Activated naive CD4-positive, alpha-beta T cell treated with anti-CD3 and anti-CD28 coated beads for 36 hours (primary cell): ENCODE measurements at regions not wholly inside any gene's neighbourhood (a gene's known extent, or its start where the extent isn't known, plus 50 kb on each side); places are given as distances from the start of the nearest gene placed in this dataset.
"Not testable (repeated sequence)": the region's sequence is repeated elsewhere in the genome, so short reads cannot be mapped to it uniquely, and the experiment has no call there.

Experiments used
- CTCF ChIA-PET: fragments of 350-600 bp; sonication (Branson Sonifier 250); formaldehyde crosslinking; loops from one replicate; lab custom pipeline; 2021; ENCODE audit warnings: antibody characterized with exemption; lab: Charles Lee
- DNase-seq: peaks from one replicate; pipeline ENCODE4 v3.0.0-alpha.2; 2020
- H3K27ac Mint-ChIP-seq: one replicate; pipeline ENCODE4 v1.8.0; 2021; ENCODE audit warnings: mild to moderate bottlenecking, mixed read lengths
- H3K27me3 Mint-ChIP-seq: one replicate; pipeline ENCODE4 v1.8.0; 2021; ENCODE audit warnings: low read depth, mixed read lengths
- H3K36me3 Mint-ChIP-seq: one replicate; pipeline ENCODE4 v1.8.0; 2021; ENCODE audit warnings: low read depth, mixed read lengths
- H3K4me1 Mint-ChIP-seq: one replicate; pipeline ENCODE4 v1.8.0; 2021; ENCODE audit warnings: low read depth, mixed read lengths
- H3K4me3 Mint-ChIP-seq: one replicate; pipeline ENCODE4 v1.8.0; 2021; ENCODE audit warnings: mild to moderate bottlenecking, moderate library complexity, mixed read lengths
- H3K9me3 Mint-ChIP-seq: one replicate; pipeline ENCODE4 v1.8.0; 2021; ENCODE audit warnings: mixed read lengths
- intact Hi-C: fragments of 100-400 bp; cut with micrococcal nuclease; formaldehyde crosslinking; loops from one replicate; pipeline ENCODE4 v1.15.1; 2023

DNA sequence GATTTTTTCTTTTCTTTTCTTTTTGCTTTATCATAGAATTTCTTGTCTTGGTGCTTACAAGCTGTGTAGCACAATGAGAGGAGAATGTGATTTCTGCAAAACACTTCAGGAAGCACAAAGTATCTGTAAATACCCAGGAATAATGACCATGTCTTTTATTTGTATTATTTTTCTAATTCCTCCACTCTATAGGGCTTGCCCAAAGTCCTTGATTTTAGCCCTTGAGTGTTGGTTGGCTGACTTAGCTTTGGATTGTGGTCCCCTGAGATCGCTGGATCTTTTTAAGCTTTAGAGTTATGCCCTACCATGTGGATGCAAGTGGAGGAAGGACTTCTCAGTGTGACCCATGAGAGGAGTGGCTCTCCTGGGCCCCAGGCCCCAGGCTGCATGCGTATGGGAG, 52.2 kb downstream of the HOXC4 start:
- H3K4me3 Mint-ChIP-seq, DNase-seq, intact Hi-C loops, H3K9me3 Mint-ChIP-seq, H3K27ac Mint-ChIP-seq, H3K4me1 Mint-ChIP-seq, H3K36me3 Mint-ChIP-seq, CTCF ChIA-PET: not testable (repeated sequence)
- H3K27me3 Mint-ChIP-seq, result peaks cover 52% of the 10 kb centered on the region

DNA sequence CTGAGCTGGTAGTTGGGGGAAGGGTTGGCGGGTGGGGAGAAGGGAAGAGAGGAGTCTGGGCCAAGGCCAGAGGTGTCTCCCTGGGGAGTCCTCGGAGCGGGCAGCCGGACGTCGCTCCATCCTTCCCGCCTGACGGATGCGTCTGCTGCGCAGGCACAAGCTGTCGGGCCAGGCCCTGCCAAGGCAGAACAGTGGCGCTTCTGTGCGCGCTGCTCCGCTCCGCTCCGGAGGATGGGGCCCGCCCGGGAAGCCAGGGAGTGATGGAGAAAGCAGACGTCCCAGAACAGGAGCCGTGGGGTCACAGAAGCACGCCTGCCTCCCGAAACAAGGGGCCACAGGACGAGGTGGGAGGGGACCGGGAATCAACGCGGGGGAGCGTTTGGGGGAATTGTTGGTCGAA, 52.6 kb downstream of the HOXC4 start:
- H3K4me3 Mint-ChIP-seq, intact Hi-C loops, H3K9me3 Mint-ChIP-seq, H3K36me3 Mint-ChIP-seq, H3K27ac Mint-ChIP-seq, H3K4me1 Mint-ChIP-seq, DNase-seq, CTCF ChIA-PET: not testable (repeated sequence)
- peaks cover 50% of the 10 kb centered on the region for H3K27me3 Mint-ChIP-seq

DNA sequence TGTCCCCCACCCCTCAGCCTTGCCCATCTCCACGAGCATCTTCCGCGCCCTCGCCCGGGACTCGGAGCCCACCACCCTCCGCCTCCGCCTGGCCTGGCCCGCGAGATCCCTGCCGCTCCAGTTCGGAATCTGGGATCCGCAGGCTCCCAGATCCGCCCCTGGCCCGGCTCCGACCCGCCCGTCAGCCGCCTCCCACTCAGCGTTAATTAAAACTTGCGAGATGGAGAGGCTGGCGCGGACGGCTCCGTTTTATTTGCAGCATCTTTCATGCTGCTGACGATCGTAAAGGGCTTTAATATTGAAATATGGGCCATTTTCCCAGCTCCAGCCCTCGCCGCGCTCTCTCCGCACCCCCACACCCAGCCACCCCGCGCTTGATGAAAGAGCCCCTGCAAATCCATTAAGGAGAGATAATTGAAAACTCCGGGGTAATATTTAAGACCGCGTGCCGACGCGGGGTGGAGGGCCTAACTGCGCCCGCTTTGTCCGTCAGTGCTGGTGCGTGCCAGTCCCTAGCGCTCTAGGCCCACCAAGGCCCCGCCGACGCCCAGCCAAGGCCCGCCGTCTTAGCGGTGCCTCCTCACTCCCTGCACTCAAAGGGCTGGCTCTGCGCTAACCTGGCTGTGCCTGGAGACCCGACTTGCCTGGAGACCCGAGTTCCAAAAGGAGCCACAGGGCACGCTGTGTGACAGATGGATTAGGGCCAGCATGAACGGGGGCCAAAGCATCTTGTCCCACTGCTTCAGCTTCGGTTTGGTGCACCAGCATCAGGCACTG, 53.4 kb downstream of the HOXC4 start:
- H3K4me3 Mint-ChIP-seq, H3K36me3 Mint-ChIP-seq, H3K4me1 Mint-ChIP-seq, intact Hi-C loops, DNase-seq, H3K9me3 Mint-ChIP-seq, H3K27ac Mint-ChIP-seq: not testable (repeated sequence)
- H3K27me3 Mint-ChIP-seq, result peaks cover 53% of the 10 kb centered on the region
- CTCF ChIA-PET, result interaction anchor here (0.6 kb wide), 2 partner anchors 74 to 337 kb away, joined by 3 to 4 read pairs; partner anchors contain the start of gene HOXC5

DNA sequence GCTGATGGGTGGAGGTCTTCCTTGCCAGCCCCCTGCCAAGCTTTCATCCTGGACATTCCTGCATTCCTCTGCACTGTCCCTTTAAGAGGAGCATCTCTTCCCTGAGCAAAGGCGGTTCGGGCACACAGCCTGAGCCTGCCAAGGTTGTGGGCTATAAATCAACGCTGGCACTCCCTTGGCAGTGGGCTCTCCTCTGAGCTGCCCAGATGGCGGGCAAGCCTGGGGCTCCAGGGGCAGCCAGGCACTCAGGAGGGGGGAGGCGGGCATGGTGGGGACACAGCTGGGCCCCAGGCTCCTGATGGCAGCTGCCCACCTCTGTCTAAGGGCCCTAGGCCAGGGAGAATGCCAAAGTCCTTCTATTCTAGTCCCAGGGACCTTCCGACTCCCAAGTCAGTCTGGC, 58.7 kb downstream of the HOXC4 start:
- CTCF ChIA-PET, intact Hi-C loops, H3K27ac Mint-ChIP-seq, H3K4me3 Mint-ChIP-seq, H3K36me3 Mint-ChIP-seq, H3K4me1 Mint-ChIP-seq, H3K9me3 Mint-ChIP-seq, DNase-seq: not testable (repeated sequence)
- peaks cover 42% of the 10 kb centered on the region for H3K27me3 Mint-ChIP-seq

DNA sequence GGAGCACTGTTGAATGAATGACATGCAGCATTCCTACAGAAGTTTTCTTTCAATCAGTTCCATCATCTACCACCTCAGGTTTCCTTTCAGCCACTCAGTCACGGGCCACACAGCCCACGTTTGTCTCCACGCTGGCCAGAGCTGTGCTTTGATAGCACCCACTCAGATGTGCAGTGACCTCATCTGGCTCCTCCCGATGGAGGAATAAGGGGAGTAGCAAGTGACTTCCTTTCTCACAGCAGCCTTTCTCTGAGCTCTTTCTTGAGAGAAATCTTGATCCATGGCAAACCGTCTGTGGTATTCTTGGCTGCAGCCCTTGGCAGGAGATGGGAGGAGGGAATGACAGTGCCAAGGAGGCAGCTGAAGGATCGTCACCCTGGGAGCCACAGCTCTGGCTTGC, 62.4 kb downstream of the HOXC4 start:
- H3K9me3 Mint-ChIP-seq, H3K36me3 Mint-ChIP-seq, H3K4me3 Mint-ChIP-seq, intact Hi-C loops, H3K4me1 Mint-ChIP-seq, H3K27ac Mint-ChIP-seq, DNase-seq: not testable (repeated sequence)
- CTCF ChIA-PET, result interaction anchor here (0.7 kb wide), 1 partner anchor 85 kb away, joined by 3 read pairs; no protein-coding TSS in a partner anchor
- H3K27me3 Mint-ChIP-seq, result peaks cover 31% of the 10 kb centered on the region

DNA sequence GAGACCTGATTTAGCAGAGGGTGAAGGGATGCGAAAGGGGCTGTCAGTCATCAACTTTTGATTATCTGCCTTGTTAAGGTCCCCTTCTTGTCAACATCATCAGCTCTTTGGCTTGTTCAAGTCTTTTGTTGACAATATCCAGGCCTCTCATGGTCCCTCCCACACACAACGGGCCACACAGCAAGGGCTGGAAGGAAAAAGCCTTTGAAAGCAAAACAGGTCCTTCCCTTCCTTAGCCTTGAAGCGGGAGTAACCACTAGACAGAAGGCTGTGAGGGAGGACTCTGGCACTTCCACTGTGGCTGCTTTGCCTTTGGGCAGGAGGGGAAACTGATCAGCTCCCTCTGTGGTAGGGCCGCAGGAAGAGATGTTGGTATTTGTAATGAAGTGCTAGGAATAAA, 63.8 kb downstream of the HOXC4 start:
- H3K27me3 Mint-ChIP-seq, result peaks cover 35% of the 10 kb centered on the region
- H3K4me3 Mint-ChIP-seq, H3K36me3 Mint-ChIP-seq, DNase-seq, H3K9me3 Mint-ChIP-seq, H3K27ac Mint-ChIP-seq, H3K4me1 Mint-ChIP-seq, CTCF ChIA-PET, intact Hi-C loops: not testable (repeated sequence)

DNA sequence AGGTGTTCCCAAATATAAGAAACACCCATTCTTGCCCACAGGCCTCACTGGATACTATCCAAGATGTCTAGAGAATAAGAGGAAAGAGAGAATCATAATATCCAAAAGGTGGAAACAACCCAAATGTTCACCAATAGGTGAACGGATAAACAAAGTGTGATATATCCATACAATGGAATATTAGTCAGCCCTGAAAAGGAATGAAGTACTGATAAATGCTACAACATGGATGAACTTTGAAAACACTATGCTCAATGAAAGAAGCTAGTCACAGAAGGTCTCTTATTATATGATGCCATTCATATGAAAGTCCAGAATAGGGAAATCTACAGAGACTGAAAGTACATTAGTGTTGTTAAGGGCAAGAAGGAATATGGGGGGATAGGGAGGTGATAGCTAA, 65.4 kb downstream of the HOXC4 start:
- H3K4me3 Mint-ChIP-seq, H3K27ac Mint-ChIP-seq, H3K36me3 Mint-ChIP-seq, intact Hi-C loops, CTCF ChIA-PET, DNase-seq, H3K4me1 Mint-ChIP-seq, H3K9me3 Mint-ChIP-seq: not testable (repeated sequence)
- H3K27me3 Mint-ChIP-seq, result peaks cover 46% of the 10 kb centered on the region

DNA sequence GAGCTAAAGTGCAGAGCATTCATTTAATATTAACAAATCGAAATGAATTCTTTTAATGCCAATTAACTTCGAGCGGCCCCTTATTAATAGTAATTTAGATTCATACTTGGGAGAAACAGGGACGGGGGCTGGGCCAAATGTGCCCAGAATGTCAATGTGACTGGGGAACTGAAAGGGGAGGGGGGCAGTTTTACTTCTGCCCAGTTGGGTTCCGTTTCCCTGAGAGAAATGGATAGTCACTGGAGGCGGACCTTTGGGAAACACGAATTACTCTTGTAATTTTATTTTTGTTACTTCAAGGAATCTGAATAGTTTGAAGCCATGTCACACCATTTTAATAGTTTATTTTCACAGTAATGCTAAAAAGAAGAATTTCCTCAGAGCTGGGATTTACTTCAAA, 64.8 kb downstream of the SMUG1 start:
- CTCF ChIA-PET, result interaction anchor here (1.5 kb wide), 1 partner anchor 380 kb away, joined by 3 read pairs; no protein-coding TSS in a partner anchor
- DNase-seq, H3K36me3 Mint-ChIP-seq, intact Hi-C loops, H3K4me3 Mint-ChIP-seq, H3K27ac Mint-ChIP-seq, H3K9me3 Mint-ChIP-seq: not testable (repeated sequence)
- H3K27me3 Mint-ChIP-seq, result peaks cover 66% of the 10 kb centered on the region
- H3K4me1 Mint-ChIP-seq, result peaks cover 11% of the 10 kb centered on the region

DNA sequence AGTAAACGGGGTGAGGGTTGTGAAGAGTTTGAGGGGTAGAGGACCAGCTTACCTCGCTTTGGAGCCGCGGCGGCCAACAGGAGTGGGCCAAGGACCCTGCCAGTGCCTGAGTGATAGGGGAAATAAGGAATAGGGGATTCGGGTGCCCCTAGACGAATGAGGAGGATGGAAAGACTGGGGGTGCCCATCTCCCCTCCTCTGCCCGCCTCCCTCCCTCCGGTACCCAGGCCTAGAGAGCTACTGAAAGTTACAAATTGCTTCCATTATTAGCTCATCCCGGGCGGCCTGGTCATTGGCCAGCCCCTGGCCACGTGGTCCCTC, 63.1 kb downstream of the SMUG1 start:
- peak overlapping the region; percentile 36 for H3K4me3 Mint-ChIP-seq
- intact Hi-C loops, H3K9me3 Mint-ChIP-seq, H3K27ac Mint-ChIP-seq, H3K36me3 Mint-ChIP-seq, DNase-seq: not testable (repeated sequence)
- H3K27me3 Mint-ChIP-seq, result peaks cover 66% of the 10 kb centered on the region
- H3K4me1 Mint-ChIP-seq, result peaks cover 11% of the 10 kb centered on the region
- CTCF ChIA-PET, result interaction anchor here (0.7 to 1.5 kb wide), 2 partner anchors 77 to 382 kb away, joined by 3 to 4 read pairs; no protein-coding TSS in a partner anchor

DNA sequence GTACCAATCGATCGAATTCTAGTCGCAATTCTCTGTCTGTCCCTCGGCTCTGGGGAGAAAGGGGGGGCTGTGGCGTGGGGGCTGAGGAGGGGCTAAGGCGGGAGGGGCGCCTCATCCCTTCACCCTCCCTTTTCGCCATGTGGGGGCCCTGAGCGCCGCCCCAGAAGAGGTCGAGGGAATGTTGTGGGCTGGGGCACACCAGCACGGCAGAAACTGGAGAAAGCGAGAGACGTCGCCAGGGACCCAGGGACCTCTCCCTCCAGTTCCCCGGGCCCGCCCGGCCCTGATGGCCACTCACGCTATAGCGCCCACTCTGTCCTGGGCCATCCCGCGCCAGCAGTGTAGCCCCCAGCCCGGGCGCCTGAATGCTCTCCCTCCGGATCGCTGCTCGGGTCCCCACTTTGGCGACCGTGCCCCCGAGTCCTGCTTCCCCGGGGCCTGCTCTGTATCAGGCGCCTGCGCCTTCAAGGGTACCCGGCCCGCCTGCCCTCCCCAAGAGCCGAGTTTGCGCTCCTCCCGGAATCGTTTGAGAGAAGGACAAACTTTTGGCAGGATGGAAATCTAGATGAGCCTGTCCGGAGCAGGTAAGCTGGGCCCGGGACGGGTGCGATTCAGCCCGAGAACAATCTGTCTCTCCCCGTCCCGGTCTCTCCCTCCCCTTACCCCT, 62.6 kb downstream of the SMUG1 start:
- Mint-ChIP-seq H3K9me3 (no peaks in the 10 kb centered on the region), H3K27ac (no peak overlapping the region), H3K27me3 (peaks cover 64% of the 10 kb centered on the region), H3K4me3 (peak overlapping the region; percentile 19), H3K36me3 (no peaks in the 10 kb centered on the region), H3K4me1 (peaks cover 11% of the 10 kb centered on the region)
- intact Hi-C loops, result no loop called here
- DNase-seq, result no peak
- CTCF ChIA-PET, result interaction anchor here (0.7 kb wide), 1 partner anchor 78 kb away, joined by 4 read pairs; no protein-coding TSS in a partner anchor

DNA sequence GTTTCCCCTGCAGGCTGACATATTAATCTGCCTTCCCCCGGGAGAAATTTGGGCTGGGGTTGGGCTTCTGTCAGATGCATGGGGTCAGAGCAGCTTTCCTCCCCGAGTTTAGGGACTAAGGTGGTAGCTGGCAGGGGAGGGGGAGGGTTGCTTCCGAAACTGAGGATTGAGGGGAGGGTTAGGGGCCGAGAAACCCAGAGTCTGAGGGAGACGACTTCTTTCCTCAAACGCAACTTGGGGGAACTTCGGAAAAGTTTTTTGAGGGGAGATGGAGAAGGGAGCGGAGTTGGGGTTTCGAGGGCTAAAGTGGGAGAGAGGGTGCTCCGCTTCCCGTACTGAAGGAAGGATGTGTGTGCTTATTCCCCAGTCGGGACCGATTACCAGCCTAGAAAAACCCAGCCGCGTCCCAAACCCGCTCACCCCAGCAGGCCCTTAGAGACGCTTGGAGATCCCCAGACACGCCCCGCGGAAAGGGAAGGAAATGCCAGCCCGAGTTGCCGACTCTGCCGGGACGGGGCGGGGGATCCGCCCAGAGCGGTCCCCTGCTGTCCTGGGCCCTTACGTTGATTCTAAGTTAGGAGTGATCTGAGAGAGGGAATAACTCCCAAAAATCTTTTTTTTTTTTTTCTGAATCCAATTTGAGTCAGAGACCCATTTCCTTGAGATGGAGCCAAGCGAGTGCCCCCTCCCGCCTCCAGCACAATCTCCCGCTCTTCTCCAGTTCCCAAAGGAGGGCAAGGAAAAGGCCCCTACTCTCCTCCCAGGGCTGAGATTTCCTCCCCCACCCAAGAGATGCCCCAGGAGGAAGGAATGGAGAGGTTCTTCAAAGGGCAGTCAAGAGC, 61.9 kb downstream of the SMUG1 start:
- intact Hi-C loops, result no loop called here
- CTCF ChIA-PET, result no interaction called here
- no peaks in the 10 kb centered on the region for H3K36me3 Mint-ChIP-seq
- H3K27ac Mint-ChIP-seq, result no peak overlapping the region
- no peaks in the 10 kb centered on the region for H3K9me3 Mint-ChIP-seq
- peaks cover 11% of the 10 kb centered on the region for H3K4me1 Mint-ChIP-seq
- peaks cover 58% of the 10 kb centered on the region for H3K27me3 Mint-ChIP-seq
- H3K4me3 Mint-ChIP-seq, result peak overlapping the region; percentile 19
- DNase-seq, result peak; percentile 47

DNA sequence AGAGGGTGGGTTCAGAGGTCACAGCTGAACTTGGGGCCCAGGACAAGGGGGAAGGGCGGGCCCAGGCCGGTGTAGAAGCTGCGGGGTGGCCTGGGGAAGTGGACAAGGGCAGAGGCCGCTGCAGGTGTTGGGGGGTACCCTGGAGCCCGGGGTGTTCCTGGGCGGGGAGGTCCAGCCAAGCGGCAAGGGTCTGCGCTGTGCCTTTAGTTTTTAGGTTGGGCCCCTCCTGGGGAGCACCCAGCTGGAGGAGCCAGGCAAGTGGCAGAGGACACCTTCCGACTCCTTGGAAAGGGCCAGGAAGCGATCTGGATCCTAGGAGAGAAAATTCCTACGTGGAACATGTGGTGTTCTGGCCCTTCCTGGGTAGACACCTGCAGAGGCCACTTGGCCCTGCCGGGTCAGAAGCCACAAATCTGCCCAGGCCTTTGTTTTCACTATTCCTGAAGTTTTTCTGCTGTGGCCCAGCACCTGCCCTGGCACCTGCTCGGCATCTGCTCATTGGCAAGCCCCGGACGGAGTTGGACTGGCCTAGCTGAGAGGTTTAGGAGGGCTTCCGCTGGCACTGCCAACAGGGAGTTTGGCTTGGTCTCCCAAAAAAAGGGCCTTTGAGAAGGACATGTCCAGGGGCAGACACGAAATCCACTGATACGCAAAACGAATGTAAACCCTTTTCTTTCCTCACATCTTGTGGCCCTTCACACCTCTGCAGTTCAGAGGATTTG, 61.1 kb downstream of the SMUG1 start:
- no peaks in the 10 kb centered on the region for H3K9me3 Mint-ChIP-seq
- no peak overlapping the region for H3K4me3 Mint-ChIP-seq
- H3K27me3 Mint-ChIP-seq, result peaks cover 53% of the 10 kb centered on the region
- CTCF ChIA-PET, result no interaction called here
- no peak for DNase-seq
- H3K36me3 Mint-ChIP-seq, result no peaks in the 10 kb centered on the region
- peaks cover 11% of the 10 kb centered on the region for H3K4me1 Mint-ChIP-seq
- no peak overlapping the region for H3K27ac Mint-ChIP-seq
- intact Hi-C loops, result no loop called here
